ENCODE measurements at regions not wholly inside any gene's neighbourhood (a gene's known extent, or its start where the extent isn't known, plus 50 kb on each side); places are given as distances from the start of the nearest gene placed in this dataset.

DNA sequence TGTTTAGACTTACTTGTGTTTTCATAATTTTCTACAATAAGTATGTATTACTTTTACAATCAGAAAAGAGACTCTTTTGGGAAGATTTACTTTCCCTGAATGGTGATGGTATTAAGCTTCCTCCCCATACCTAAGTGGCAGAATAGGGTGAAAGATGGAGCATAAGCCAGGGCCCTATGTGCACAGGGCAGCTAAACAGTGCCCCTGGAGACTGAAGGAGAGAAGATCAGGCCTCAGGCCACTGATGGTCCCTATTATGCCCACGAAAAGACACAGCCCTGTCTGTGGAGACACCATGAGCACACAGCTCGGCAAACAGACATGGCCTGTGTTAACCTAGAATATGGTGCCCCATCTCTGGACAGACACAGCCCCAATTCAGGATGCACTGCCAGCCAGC lies 139.4 kb downstream of the OAT start:
- no peak overlapping the region for H3K4me3 ChIP-seq
- H3K27ac ChIP-seq = no peak overlapping the region
- no peak for TF ChIP-seq EZH2 (IDR thresholded peaks at IDR 0.05; ENCODE audit: borderline replicate concordance)
- DNase-seq (ENCODE audit: low spot score) = no peak
- H3K9me2 ChIP-seq (replicated peaks; ENCODE audit: insufficient read depth) = no peaks in the 10 kb centered on the region
- H3K27me3 ChIP-seq = no peaks in the 10 kb centered on the region
- no peaks in the 10 kb centered on the region for H3K4me1 ChIP-seq (ENCODE audit: insufficient read depth)
- no peaks in the 10 kb centered on the region for H3K9me3 ChIP-seq (ENCODE audit: low read depth)
- no peaks in the 10 kb centered on the region for H3K36me3 ChIP-seq (replicated peaks; ENCODE audit: insufficient read depth, low read depth)
- H3K4me2 ChIP-seq = no peak overlapping the region
- 81% methylated on average over 2 of the region's 2 CpGs for WGBS (ENCODE audit: low lambda C conversion rate, missing lambda C conversion rate)
- no peak overlapping the region for H2AFZ ChIP-seq
- no peaks in the 10 kb centered on the region for H3K79me2 ChIP-seq
- no peaks in the 10 kb centered on the region for H4K20me1 ChIP-seq (ENCODE audit: insufficient read depth, poor library complexity, severe bottlenecking)

DNA sequence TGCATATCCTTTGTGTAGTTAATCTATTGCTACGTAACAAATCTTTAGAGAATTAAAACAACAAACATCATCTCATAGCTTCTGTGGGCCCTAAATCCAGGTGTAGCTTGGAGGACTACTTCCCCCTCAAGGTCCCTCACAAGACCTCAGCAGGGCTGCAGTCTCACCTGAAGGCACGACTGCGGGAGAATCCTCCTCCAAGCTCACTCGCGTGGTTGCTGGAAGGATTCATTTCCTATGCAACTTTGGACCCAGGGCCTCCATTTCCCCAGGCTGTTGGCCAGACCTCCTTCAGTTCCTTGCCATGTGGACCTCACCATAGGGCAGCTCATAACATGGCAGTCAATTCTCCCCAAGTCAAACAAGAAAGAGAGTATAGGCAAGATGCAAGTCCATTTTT lies 140.4 kb downstream of the OAT start:
- no peak overlapping the region for H3K4me3 ChIP-seq
- TF ChIP-seq EZH2 (IDR thresholded peaks at IDR 0.05; ENCODE audit: borderline replicate concordance) (no peak), EZH2phosphoT487 (IDR thresholded peaks at IDR 0.05; ENCODE audit: low read depth, severe bottlenecking, unreplicated experiment) (no peak), CTCF (IDR thresholded peaks at IDR 0.05; ENCODE audit: poor library complexity) (no peak)
- no peak overlapping the region for H3K27ac ChIP-seq
- no peaks in the 10 kb centered on the region for H3K27me3 ChIP-seq
- no peaks in the 10 kb centered on the region for H3K4me1 ChIP-seq (ENCODE audit: insufficient read depth)
- no peaks in the 10 kb centered on the region for H3K9me2 ChIP-seq (replicated peaks; ENCODE audit: insufficient read depth)
- DNase-seq (ENCODE audit: low spot score) = no peak
- H3K4me2 ChIP-seq = no peak overlapping the region
- H3K9me3 ChIP-seq (ENCODE audit: low read depth) = no peaks in the 10 kb centered on the region
- H2AFZ ChIP-seq = no peak overlapping the region
- no peaks in the 10 kb centered on the region for H3K79me2 ChIP-seq
- no peaks in the 10 kb centered on the region for H3K36me3 ChIP-seq (replicated peaks; ENCODE audit: insufficient read depth, low read depth)
- no peaks in the 10 kb centered on the region for H4K20me1 ChIP-seq (ENCODE audit: insufficient read depth, poor library complexity, severe bottlenecking)
- 98% methylated on average over 5 of the region's 5 CpGs for WGBS (ENCODE audit: low lambda C conversion rate, missing lambda C conversion rate)

DNA sequence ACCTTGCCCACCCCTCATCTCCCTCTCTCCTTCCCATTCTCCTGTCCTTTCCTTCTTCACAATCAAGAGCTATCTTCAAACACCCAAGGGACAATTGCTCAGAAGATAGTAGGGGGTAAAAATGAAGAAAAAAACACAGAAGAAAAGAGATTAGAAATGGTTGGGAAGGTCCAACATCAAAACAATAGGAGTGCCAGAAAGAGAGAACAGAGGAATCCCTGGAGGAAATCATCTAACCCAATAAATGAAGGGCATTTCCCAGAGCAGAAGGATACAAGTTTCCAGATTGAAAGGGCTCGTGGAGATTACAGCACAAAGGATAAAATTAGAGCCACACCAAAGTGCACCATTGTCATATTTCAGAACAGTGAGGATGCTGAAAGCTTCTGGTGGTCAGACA lies 145.6 kb downstream of the OAT start:
- no peak for DNase-seq (ENCODE audit: low spot score)
- 48% methylated on average over 1 of the region's 1 CpG for WGBS (ENCODE audit: low lambda C conversion rate, missing lambda C conversion rate)
- no peaks in the 10 kb centered on the region for H3K9me2 ChIP-seq (replicated peaks; ENCODE audit: insufficient read depth)
- H2AFZ ChIP-seq = no peak overlapping the region
- no peak overlapping the region for H3K4me2 ChIP-seq
- H3K27ac ChIP-seq = no peak overlapping the region
- H3K9me3 ChIP-seq (ENCODE audit: low read depth) = no peaks in the 10 kb centered on the region
- H3K4me1 ChIP-seq (ENCODE audit: insufficient read depth) = no peaks in the 10 kb centered on the region
- TF ChIP-seq CTCF (IDR thresholded peaks at IDR 0.05; ENCODE audit: poor library complexity) (no peak), EZH2 (IDR thresholded peaks at IDR 0.05; ENCODE audit: borderline replicate concordance) (no peak), EZH2phosphoT487 (IDR thresholded peaks at IDR 0.05; ENCODE audit: low read depth, severe bottlenecking, unreplicated experiment) (no peak)
- no peaks in the 10 kb centered on the region for H3K27me3 ChIP-seq
- no peak overlapping the region for H3K4me3 ChIP-seq
- no peaks in the 10 kb centered on the region for H3K79me2 ChIP-seq
- H3K36me3 ChIP-seq (replicated peaks; ENCODE audit: insufficient read depth, low read depth) = no peaks in the 10 kb centered on the region
- no peaks in the 10 kb centered on the region for H4K20me1 ChIP-seq (ENCODE audit: insufficient read depth, poor library complexity, severe bottlenecking)

GRCh38 chr10:124271676-124272075 lies 147.0 kb downstream of the OAT start:
- no peak for DNase-seq (ENCODE audit: low spot score)
- Histone ChIP-seq H3K27me3 (no peaks in the 10 kb centered on the region), H4K20me1 (ENCODE audit: insufficient read depth, poor library complexity, severe bottlenecking) (no peaks in the 10 kb centered on the region), H3K9me2 (replicated peaks; ENCODE audit: insufficient read depth) (no peaks in the 10 kb centered on the region), H3K9me3 (ENCODE audit: low read depth) (no peaks in the 10 kb centered on the region), H2AFZ (no peak overlapping the region), H3K4me1 (ENCODE audit: insufficient read depth) (peaks cover 3% of the 10 kb centered on the region), H3K4me2 (no peak overlapping the region), H3K79me2 (no peaks in the 10 kb centered on the region), H3K36me3 (replicated peaks; ENCODE audit: insufficient read depth, low read depth) (no peaks in the 10 kb centered on the region), H3K27ac (no peak overlapping the region), H3K4me3 (no peak overlapping the region)
- no peak for TF ChIP-seq EZH2phosphoT487 (IDR thresholded peaks at IDR 0.05; ENCODE audit: low read depth, severe bottlenecking, unreplicated experiment)
- no peak for TF ChIP-seq CTCF (IDR thresholded peaks at IDR 0.05; ENCODE audit: poor library complexity)
- no peak for TF ChIP-seq EZH2 (IDR thresholded peaks at IDR 0.05; ENCODE audit: borderline replicate concordance)
- 91% methylated on average over 4 of the region's 4 CpGs for WGBS (ENCODE audit: low lambda C conversion rate, missing lambda C conversion rate)
